K562 (cell line): ENCODE measurements at regions not wholly inside any gene's neighbourhood (a gene's known extent, or its start where the extent isn't known, plus 50 kb on each side); places are given as distances from the start of the nearest gene placed in this dataset.
A peak's percentile ranks its signal among the peaks of the same experiment; 100 is the strongest.

ENCODE experiments used
- BRCA1 ChIP-seq, 2 experiments: fragments of 450-650 bp in 1 of 2; sonication (generic) in 1 of 2; formaldehyde crosslinking in 1 of 2; IDR thresholded peaks; 2 replicates each; pipeline versions ENCODE4 v1.5.0 to v1.6.1; 2017 to 2020; ENCODE audit warnings: mild to moderate bottlenecking in 1 of 2, missing genetic modification reagents in 1 of 2
- CBX2 ChIP-seq: fragments of 200-600 bp; sonication (generic); IDR thresholded peaks from one replicate; pipeline ENCODE4 v1.6.1; 2012; ENCODE audit warnings: mild to moderate bottlenecking, low read length, inconsistent platforms; ENCODE audit not compliant: insufficient read depth, poor library complexity, severe bottlenecking
- CREB3 ChIP-seq: fragments of 450-650 bp; conservative IDR thresholded peaks from 2 replicates; pipeline ENCODE4 v1.6.1; 2016; ENCODE audit warnings: missing genetic modification characterization, low read depth, mild to moderate bottlenecking, missing compliant biosample characterization, moderate library complexity
- CUX1 ChIP-seq: fragments of 200-800 bp; sonication (Bioruptor generic); IDR thresholded peaks from 2 replicates; pipeline ENCODE4 v1.6.1; 2016; ENCODE audit warnings: missing genetic modification characterization, missing compliant biosample characterization
- EP400 ChIP-seq: fragments of 450-650 bp; IDR thresholded peaks from 2 replicates; pipeline ENCODE4 v1.6.1; 2017; ENCODE audit warnings: antibody characterized with exemption, mild to moderate bottlenecking, moderate library complexity
- FUS ChIP-seq: fragments of 200-400 bp; formaldehyde crosslinking; optimal IDR thresholded peaks from 2 replicates; pipeline ENCODE3; 2017; ENCODE audit warnings: low read depth, low read length
- MYC ChIP-seq, 2 experiments: fragments of 250-450 bp in 1 of 2; sonication (Bioruptor Pico) in 1 of 2; IDR thresholded peaks; 2 replicates each; pipeline versions ENCODE4 v1.5.1 to v1.6.1; 2012 to 2021; ENCODE audit warnings: low read depth in 2 of 2, borderline replicate concordance in 1 of 2, improper control_type of control experiment in 1 of 2, low read length in 1 of 2, mild to moderate bottlenecking in 1 of 2, moderate library complexity in 1 of 2
- PHB ChIP-seq: fragments of 250-450 bp; sonication (Bioruptor Pico); IDR thresholded peaks from 2 replicates; pipeline ENCODE4 v1.5.0; 2021
- POU5F1 ChIP-seq: fragments of 150-350 bp; IDR thresholded peaks from 2 replicates; pipeline ENCODE4 v1.6.1; 2014; ENCODE audit warnings: borderline replicate concordance, low read length, low read depth, mild to moderate bottlenecking; ENCODE audit not compliant: partially characterized antibody
- PURB ChIP-seq: sonication (generic); formaldehyde crosslinking; IDR thresholded peaks from 2 replicates; pipeline ENCODE4 v1.9.0; 2021; ENCODE audit warnings: low read depth, mild to moderate bottlenecking, missing genetic modification reagents
- RFX7 ChIP-seq: fragments of 250-450 bp; sonication (Bioruptor Pico); IDR thresholded peaks from 2 replicates; pipeline ENCODE4 v1.5.1; 2021; ENCODE audit warnings: mild to moderate bottlenecking
- RREB1 ChIP-seq: fragments of 250-450 bp; sonication (Bioruptor Pico); IDR thresholded peaks from 2 replicates; pipeline ENCODE4 v1.4.0; 2020
- SMAD4 ChIP-seq: fragments of 250-450 bp; sonication (Bioruptor Pico); conservative IDR thresholded peaks from 2 replicates; pipeline ENCODE4 v1.8.0; 2021; ENCODE audit warnings: inconsistent platforms, mild to moderate bottlenecking, moderate library complexity
- SUPT5H ChIP-seq: fragments of 450-650 bp; IDR thresholded peaks from 2 replicates; pipeline ENCODE4 v1.6.1; 2016
- ZFP30 ChIP-seq: fragments of 250-450 bp; sonication (Bioruptor Pico); IDR thresholded peaks from 2 replicates; pipeline ENCODE4 v1.8.0; 2022; ENCODE audit warnings: moderate library complexity, mild to moderate bottlenecking, inconsistent platforms, borderline replicate concordance
- ZNF780A ChIP-seq: fragments of 250-450 bp; sonication (Bioruptor Pico); IDR thresholded peaks from 2 replicates; pipeline ENCODE4 v1.5.0; 2021; ENCODE audit warnings: mild to moderate bottlenecking

DNA sequence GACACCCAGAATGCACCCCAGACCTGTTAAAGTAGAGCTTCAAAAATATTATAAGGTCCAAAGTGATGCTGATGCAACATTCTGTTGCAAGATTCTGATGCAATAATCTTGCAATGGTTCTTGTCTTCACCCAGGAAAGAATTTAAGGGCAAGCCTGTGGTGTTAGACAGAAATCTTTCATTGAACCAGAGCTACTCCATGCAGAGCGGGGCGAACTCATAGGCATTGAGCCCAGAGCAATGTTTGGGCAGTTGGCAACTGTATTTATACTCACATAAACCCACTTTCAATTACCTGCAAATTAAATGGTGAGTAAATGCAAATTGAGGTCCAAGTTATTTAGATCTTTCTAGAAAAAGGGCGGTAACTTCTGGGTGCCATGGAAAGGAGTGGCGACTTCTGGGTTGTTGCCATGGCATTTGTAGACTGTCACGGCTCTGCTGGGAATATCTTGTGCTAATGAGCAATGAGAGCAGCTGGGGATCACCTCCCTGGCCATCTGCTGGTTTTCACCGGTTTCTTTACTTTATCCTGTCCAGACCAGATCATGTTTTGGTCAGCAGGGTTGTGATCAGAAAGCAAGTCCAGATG, 163.4 kb downstream of the ICE1 start (continued):
- TF ChIP-seq POU5F1 (no peak), ZFP30 (no peak; the same call in 1 of the 2 replicates), ZNF780A (CRISPR knock-in tag) (peak; percentile 97), CBX2 (no peak), CUX1 (CRISPR knock-in tag) (peak; percentile 90; the same call in 1 of the 2 replicates), MYC (IDR thresholded peaks at IDR 0.05; ENCODE audit: low read depth, low read length) (no peak), MYC (CRISPR knock-in tag; IDR thresholded peaks at IDR 0.05; ENCODE audit: borderline replicate concordance, low read depth) (peak; percentile 100), FUS (no peak), SMAD4 (CRISPR knock-in tag) (peak; percentile 100), SUPT5H (no peak), CREB3 (tag) (peak; percentile 99), RFX7 (CRISPR knock-in tag) (no peak), RREB1 (CRISPR knock-in tag) (peak; percentile 100), BRCA1 (IDR thresholded peaks at IDR 0.05) (no peak), BRCA1 (CRISPR knock-in tag; IDR thresholded peaks at IDR 0.05) (no peak), PURB (CRISPR knock-in tag) (no peak), PHB (CRISPR knock-in tag) (peak; percentile 99), EP400 (peak; percentile 34; the same call in 1 of the 2 replicates)
